ENCODE measurements at regions not wholly inside any gene's neighbourhood (a gene's known extent, or its start where the extent isn't known, plus 50 kb on each side); places are given as distances from the start of the nearest gene placed in this dataset.
"Not testable (repeated sequence)": the region's sequence is repeated elsewhere in the genome, so short reads cannot be mapped to it uniquely, and the experiment has no call there.

DNA sequence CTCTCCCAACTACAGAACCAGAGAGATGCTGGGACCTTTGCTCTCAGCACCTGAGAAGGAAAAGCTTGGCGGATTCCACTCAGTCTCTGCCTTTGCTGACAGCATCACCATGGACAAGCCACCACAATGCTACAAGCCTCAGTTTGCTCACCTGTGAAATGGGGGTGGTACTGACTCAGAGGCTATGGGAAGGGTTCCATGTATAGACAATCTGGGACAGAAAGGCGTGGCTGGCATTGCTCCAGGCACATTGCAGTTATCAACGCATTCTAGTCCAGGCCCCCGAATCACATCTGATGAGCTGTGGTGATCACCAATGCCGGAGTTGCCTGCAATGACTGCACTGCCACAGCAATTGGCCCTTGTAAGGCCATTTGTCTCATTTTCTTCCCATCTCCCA, 72.6 kb downstream of the ISX start:
- no peak for DNase-seq (ENCODE audit: low read depth in 2 of 2)

DNA sequence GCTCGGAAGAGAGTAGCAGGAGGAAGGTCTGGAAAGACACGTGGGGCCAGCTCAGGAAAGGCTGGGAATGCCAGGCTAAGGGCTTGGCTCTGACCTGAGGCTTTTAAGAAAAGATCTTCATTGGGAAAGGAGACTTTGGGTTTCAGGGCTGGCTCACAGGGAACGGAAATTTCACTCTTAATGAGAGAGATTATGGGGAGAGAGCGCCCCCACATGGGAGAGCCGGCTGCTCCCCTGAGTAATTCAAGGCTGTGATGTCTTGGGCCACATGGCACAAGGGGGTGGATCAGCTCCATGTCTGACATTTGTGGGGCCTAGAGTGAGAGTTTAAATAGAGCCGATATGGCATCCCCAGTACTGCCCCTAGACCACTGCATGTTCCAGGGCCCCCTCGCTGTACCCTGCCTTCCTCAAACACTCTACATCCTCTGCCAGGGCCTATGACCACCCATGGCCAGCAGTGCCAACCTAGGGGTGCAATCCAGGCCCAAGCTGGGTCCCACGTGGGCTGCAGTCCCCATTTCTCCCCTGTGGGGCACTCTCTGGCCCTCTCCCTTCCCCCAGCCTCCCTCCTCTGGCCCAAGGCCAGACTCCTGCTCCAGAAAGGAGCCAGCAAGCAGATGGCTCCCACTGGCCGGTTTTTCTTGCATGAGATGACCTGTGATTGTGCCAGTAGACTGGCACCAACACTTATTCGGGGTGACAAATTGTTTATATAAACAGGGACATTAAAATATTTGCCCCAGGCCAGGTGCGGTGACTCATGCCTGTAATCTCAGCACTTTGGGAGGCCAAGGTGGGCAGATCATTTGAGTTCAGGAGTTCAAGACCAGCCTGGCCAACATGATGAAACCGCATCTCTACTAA, 75.2 kb downstream of the ISX start:
- no peak for DNase-seq (ENCODE audit: low read depth in 2 of 2)

DNA sequence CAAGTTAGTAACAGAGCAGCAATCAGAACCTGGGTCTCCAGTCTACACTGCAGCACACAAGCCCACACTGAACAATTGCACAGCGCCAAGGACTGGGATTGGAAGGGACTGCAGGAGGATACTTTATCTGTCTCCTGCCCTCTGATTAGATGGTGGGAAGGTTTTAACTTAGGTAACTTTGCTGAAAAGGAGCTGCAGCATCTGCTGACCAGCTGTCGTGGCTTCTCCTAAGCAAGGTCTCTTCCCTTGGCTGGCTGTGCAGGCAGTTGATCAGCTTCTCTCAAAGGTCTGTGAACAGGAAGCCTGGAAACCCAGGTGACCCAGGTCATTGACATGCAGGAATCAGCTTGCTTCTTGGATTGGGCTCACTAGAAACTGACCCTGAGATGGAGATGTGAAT, 82.4 kb downstream of the ISX start:
- DNase-seq (ENCODE audit: low read depth in 2 of 2): no peak

DNA sequence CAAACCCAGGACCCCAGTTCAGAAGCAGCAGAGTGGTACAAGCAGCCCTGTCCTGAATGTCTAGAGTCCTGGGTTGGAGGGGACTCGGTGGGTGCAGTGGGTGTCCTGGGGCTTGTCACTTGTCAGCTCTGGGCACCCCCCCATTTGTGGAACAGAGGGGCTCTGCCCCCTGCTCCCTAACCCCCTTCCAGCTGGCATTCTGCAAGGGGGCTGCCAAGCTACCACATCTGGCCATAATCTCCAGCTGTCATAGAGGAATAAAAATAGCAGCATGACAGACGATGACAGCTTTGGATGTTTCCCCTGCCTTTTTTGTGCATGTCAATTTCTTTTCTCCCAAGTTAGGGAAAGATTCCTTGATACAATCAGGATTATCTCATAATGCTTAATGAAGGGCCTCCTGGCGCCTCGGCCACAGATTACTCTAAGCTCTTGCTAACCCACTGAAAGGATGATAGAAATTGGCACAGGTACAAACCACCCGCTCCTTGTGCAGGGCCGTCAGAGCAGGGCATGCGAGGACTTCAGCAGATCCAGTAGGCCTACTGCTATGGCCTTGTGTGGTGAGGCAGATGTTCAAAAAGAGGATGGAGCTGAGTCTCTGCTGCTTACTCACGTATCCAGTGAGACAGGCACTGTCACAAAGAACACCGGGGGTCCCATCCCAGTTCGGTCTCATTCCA, 83.0 kb downstream of the ISX start:
- no peak for DNase-seq (ENCODE audit: low read depth in 2 of 2)

DNA sequence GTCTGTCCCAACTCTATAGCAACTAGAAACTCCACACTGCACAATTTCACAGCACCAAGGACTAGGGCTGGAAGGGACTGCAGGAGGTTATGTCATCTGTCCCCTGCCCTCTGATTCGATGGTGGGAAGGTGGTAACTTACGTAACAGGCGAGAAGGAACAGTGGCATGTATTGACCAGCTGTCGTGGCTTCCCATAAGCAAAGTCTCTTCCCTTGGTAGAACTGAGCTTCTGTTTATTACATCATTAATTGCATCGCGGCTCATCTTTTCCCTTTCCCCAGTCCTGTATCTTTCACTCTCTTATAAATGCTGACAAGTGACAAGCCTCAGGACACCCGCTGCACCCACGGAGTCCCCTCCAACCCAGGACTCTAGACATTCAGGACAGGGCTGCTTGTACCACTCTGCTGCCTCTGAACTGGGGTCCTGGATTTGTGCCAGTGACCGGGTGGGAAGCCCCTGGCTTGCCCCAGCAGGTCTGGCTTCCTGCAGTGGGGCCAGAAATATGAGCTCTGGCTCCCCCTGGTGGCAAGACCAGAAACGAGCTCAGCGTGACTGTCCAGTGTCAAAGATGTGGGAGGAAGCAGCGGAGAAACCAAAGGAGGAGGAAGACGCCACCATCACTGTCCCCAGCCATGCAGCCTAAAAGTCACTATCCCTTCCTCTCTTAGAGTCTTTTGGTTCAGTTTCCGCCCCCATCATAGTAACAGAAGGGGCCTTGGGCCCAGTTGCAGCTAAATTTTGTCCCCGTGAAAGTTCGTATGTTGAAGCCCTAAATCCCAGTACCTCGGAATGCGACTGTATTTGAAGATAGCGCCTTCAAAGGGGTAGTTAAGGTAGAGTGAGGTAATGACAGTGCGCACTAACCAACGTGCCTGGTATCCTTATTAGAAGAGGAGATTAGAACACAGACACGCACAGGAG, 84.5 kb downstream of the ISX start:
- peak; percentile 40 to 52 for DNase-seq (ENCODE audit: low read depth in 2 of 2)

DNA sequence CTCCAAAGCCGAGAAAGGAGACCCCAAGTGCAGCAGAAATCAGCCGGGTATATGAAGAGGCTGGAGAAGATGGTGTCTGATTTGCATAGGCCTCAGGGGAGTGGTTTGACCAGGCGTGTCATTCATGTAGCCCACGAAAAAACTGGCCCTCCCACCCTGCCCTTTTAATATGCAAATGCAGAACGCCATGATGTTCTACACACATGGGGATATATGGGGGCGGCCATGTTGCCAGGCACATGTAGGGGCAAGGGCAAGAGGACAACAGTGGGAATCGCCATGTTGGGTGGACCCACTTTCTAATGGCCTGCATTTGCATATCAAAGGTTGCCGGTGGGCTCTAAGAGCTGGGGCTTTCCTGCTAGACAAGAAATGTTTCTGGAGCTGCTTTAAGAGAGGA, 86.4 kb downstream of the ISX start:
- no peak for DNase-seq (ENCODE audit: low read depth in 2 of 2)

DNA sequence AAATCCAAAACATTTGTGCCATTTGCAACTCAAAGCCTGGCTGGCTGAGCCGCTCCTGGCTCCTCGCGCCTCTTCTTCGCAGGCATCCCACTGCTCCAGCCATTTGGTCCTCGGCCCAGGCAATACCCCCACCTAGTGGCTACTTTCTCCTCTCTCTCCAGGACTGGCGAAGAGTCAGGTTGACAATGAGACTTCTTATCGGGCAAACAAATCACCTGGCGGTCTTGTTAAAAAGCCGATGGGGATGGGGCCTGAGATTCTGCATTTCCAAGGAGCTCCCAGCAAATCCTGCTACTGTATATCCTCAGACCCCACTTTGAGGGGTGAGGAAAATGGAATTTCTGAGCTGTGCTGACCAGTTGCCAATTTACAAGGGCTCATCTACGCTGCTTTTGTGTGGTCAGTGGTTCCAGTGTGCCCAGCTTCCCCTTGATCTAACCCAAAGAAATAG, 89.0 kb downstream of the ISX start:
- peak in 1 of 2 donors; percentile 12 for DNase-seq (ENCODE audit: low read depth in 2 of 2)

DNA sequence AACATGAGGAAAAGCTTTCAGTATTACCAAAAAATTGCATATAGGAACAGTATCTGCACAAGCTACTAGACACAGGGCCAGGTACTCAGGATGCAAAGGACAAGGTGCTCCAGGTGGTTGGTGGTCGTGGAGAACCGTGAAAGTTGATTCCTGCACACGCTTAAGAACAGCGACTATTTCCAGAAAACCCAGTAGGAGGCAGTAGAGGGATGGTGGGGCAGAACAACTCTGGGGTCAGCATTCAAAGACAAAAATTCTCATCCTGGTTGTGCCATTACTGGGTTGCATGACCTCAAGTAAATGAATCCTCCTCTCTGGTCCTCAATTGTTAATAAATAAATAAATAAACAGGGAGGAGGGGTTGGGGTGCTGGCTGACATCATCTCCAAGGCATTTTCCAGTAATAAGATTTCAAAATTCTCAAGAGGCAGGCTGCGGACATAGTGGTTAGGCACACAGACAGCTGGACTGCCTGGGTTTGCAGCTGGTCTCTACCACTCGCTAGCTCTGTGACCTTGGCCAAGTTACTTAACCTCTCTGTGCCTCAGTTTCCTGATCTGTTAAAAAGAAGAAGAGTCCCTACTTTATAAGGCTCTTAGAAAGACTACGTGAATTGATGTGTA, 89.6 kb downstream of the ISX start:
- DNase-seq (ENCODE audit: low read depth in 2 of 2): no peak

DNA sequence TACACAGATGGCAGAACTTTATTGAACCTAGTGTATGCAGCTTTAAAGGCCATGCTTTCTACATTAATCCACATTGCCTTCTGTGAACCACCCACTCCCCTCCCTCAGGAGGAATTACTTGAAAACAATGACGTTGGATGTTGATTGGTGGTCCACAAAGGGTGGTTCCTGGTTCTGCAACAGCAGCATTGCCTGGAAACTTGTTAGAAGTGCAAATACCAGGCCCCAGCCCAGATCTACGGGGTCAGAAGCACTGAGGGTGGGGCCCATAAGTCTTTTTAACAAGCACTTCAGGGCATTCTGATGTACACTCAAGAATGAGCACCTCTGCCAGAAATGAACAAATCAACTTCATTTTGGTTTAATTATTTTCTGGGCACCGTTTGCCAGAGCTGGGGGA, 91.0 kb downstream of the ISX start:
- DNase-seq (ENCODE audit: low read depth in 2 of 2): no peak

DNA sequence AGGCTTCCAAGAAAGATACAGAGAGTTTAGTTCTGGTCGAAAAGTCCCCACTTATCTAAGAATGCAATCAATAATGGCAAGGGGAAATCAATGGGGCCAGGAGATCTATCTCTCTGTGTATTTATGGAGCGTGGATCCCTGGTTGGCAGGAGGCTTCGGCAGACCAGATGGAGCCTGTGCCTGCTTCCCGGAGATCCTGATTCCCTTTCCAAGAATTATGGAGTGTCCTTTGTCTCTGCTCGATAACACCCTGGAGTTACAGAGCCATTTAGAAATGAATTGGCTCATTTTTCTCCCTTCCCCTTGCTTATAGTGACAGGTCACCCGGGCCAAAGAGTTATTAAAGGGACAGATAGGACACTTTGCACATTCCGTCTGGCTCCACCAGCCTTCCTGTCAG, 92.4 kb downstream of the ISX start:
- no peak for DNase-seq (ENCODE audit: low read depth in 2 of 2)

DNA sequence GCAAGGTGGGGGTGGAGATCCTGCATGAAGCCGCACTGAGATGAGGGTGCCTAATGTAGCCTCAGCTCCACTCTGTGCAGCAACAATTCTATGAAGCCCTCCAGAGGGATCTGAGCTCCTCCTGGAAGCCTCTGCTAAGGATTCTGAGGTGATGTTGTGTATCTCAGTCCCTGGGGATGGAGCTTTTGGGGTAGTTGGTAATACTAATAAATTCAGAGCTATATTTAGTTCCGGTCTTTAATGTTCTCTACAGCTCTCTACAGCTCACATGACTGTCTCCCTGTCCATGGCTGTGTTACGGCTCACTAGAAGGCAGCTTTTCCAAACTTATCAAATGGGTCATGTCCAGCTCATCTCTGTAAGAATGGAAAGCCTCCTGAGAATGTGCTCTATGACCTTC, 93.4 kb downstream of the ISX start:
- DNase-seq (ENCODE audit: low read depth in 2 of 2): no peak

DNA sequence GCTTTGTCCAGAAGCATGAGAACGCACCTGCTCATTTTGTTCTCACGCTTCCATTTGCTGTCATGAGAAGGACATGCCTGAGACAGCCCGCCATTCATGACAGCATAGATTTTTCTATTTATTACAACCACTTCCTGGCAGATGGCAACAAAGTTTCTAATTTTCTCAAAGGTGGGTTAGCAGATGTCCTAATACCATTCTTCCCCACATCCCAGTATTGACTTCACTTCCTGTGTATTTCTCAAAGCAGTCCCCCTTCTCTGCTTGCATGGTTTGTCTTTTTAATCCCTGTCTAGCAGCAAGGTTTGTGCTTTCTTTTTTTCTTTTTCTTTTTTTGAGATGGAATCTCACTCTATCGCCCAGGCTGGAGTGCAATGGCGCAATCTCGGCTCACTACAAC, 94.3 kb downstream of the ISX start:
- DNase-seq (ENCODE audit: low read depth in 2 of 2): no peak

DNA sequence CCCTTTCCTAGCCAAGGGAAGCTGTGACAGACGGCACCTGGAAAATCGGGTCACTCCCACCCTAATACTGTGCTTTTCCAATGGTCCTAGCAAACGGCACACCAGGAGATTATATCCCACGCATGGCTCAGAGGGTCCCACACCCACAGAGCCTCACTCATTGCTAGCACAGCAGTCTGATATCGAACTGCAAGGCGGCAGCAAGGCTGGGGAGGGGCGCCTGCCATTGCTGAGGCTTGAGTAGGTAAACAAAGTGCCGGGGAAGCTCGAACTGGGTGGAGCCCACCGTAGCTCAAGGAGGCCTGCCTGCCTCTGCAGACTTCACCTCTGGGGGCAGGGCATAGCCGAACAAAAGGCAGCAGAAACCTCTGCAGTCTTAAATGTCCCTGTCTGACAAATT, 91.4 kb upstream of the HMGXB4 start:
- DNase-seq (ENCODE audit: low read depth in 2 of 2): not testable (repeated sequence)

DNA sequence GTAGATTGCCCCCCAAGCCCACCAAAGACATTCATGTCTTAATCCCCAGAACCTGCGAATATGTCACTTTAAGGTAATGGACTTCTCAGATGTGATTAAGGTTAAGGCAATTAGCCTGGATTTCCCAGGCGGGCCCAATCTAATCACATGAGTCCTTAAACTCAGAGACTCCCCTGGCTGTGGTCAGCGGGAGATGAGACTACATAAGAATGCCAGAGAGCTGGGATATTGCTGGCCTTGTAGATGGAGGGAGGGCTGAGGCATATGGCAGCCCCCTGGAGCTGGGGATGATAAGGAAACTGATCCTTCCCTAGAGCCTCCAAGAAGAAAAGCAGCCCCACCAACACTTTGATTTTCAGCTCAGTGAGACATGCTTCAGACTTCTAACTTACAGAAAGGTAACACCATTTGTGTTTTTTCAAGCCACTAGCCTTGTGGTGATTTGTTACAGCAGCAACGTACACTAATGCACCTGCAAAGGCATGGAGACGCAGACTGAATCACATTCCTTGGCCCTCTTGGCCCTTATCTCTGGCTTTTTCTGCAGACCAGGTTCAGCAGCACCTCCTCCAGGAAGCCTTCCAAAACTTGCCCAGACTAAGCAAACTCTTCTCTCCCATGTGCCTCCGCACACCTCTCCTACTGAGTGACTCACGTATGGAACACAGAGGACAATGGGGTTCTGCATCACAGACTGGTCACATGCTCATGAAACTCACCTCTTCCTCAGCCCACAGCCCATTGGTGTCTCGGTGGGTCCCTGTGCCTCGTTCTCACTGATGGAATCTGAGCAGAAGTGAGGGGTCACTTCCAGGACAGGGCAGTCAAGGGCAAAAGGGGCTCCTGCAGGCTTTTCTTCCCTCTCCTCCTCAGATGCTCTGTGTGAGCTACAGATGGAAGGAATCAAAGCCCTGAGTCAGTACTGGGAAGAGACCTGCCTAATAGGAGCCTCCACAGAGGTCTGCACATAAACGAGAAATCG, 86.3 kb upstream of the HMGXB4 start:
- DNase-seq (ENCODE audit: low read depth in 2 of 2): no peak

DNA sequence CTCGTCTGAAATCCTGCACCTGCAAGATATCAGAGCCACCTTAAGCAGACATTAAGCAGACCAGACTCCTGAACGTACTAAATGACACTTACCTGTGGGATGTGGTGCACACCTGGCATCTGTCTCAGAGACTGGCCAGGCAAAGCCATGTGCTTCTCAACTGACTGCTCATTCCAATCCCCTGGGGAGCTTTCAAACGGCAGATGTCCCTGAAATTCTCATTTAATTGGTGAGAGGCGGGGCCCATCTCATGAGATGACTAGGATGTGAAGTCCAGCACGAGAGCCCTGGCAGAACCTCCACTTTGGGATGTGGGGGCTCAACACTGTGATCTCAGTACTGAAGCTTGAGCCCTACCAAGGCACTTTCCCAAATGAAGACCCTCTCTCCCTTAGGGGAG, 84.9 kb upstream of the HMGXB4 start:
- no peak for DNase-seq (ENCODE audit: low read depth in 2 of 2)

DNA sequence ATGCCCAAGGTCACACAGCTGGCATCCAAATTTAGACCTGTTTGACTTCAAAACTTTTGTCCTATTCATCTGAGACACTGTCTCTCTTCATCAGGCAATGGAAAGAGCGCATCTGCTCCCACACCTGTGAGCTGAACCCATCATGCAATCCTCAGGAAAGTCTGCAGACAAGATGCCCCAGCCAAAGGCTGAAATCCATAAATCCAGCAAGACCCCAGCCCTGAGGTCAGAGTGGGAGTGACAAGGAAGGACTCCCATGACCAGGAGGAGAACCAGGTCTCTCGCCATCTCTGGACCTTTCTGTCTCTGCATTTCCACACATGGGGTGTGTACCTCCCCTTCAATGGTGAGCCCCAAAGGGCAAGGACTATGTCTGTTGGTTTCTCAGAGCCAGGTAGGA, 83.6 kb upstream of the HMGXB4 start:
- DNase-seq (ENCODE audit: low read depth in 2 of 2): no peak

DNA sequence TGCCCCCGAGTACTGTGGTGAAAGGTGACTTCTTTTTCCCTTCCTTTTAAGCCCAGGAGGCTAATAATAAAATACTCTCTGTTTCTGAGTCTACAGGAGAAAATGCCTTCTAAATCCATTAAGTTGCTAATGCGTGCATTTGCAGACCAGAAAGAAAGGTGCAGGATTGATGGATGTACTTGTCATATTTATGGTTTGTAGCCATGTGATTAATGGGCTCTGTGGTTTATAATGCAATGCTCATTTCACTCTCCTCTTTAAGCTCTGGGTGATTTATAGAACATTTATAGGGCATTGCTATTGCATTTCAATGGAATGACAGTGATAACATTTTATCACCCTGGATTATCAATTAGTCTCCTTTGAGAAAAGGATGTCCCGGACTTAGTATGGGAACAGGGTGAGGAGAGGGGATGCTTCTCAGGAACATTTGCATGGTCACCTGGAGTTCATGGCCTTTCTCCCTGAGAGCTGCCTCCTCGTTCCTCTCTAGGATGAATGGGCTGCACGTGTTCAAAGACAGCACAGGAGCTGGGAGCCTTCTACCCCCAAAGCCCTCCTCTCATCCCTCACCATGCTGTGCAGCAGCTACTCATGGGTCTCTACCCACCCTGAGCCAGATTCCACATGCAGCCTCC, 82.8 kb upstream of the HMGXB4 start:
- DNase-seq (ENCODE audit: low read depth in 2 of 2): no peak

DNA sequence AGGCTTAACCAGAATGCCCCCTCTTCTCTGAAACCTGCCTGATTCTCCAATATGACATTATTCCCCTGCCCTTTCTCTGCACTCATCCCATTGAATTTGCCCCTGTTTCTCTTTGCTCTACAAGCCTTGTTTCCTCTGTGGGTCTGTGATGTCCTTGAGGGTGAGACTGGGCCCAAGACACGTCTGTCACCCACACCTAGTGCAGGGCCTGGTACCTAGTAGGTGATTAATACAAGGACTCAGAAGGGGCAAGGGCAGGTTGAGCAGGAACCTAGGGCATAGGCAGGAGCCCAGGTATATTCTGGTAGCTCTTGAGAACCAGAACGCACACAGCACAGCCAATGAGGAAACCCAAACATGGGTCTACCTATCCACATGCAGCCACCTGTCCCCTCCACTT, 81.9 kb upstream of the HMGXB4 start:
- no peak for DNase-seq (ENCODE audit: low read depth in 2 of 2)

DNA sequence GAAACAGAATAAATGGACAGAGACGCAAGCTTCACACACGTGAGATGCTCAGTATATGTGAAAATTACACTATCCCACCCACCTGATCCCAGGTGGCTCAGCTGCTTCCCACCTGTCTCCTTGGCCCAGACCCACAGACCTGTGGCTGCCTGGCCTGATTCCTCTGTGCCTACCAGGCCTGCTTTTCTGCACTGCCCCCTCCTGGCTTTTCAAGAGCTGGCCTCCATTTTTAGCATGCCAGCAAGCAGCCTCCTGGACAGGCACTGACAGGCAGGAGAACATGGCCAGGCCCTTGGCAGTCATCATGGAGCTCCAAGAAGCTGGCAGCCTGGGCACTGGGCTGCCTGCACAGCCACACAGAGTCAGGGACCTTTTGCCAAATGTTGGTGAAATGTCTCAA, 79.5 kb upstream of the HMGXB4 start:
- no peak for DNase-seq (ENCODE audit: low read depth in 2 of 2)

DNA sequence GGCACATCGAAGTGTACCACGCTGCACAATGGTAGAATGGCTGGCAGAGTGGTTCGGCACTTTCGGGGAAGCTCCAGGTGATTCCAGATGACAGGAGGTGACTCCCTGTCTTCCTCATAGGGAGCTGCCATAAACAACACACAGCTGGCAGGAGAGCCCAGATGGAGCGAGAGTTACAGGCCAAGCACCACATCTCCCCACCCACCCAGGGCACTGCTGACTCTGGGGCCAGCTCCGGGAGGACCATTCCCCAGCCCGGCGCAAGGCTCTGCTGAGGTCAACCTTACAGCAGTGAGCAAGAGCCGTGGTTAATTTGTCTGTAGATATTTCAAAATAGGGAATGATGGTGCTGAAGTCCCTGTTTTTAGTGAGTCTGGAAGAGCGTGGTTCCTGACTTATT, 78.8 kb upstream of the HMGXB4 start:
- no peak for DNase-seq (ENCODE audit: low read depth in 2 of 2)

Measured in stimulated activated CD8-positive, alpha-beta memory T cell treated with anti-CD3 and anti-CD28 coated beads, Interleukin-15, amount 100 ng/mL, for 48 hours (primary cell).